OCI-LY3 (cell line): ENCODE measurements at regions not wholly inside any gene's neighbourhood (a gene's known extent, or its start where the extent isn't known, plus 50 kb on each side); places are given as distances from the start of the nearest gene placed in this dataset.

Experiments used
- EZH2phosphoT487 ChIP-seq: fragments of 200-600 bp; shearing (Covaris generic); IDR thresholded peaks from 2 replicates; pipeline ENCODE4 v1.6.1; 2018; ENCODE audit warnings: antibody characterized with exemption, mixed run types, low read depth
- TF ChIP-seq, protein P1 (sequence below): fragments of 200-600, 300-600 bp; sonication (generic); IDR thresholded peaks from 2 replicates; pipeline ENCODE4 v1.5.1; 2014; ENCODE audit warnings: antibody characterized with exemption, low read length, low read depth

DNA sequence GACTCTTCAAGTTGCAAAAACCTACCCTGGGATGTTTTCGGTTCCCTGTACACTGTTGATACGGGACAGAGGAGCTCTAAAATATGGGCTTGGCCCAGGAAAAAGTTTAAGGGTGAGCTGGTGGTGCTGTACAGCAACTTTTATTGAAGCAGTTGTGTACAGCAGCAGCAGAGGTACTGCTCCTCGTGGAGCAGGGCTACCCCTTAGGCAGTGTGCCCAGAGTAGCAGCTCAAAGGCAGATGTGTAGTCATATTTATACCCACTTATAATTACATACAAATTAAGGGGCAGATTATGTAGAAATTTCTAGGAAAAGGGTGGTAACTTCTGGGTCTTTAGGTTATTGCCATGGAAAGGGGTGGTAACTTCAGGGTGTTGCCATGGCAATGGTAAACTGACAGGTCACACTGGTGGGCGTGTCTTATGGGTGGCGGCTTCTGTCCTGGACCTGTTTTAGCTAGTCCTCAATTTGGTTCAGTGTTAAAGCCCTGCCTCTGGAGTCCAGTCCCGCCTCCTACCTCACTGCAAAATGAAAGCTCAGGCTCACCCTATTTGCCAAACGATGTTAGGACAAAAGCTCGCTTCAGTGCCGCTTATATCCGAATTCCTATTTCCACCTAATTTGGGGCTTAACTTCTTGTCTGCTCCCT, 203.2 kb downstream of the ETAA1 start:
- TF ChIP-seq, protein P1, sequence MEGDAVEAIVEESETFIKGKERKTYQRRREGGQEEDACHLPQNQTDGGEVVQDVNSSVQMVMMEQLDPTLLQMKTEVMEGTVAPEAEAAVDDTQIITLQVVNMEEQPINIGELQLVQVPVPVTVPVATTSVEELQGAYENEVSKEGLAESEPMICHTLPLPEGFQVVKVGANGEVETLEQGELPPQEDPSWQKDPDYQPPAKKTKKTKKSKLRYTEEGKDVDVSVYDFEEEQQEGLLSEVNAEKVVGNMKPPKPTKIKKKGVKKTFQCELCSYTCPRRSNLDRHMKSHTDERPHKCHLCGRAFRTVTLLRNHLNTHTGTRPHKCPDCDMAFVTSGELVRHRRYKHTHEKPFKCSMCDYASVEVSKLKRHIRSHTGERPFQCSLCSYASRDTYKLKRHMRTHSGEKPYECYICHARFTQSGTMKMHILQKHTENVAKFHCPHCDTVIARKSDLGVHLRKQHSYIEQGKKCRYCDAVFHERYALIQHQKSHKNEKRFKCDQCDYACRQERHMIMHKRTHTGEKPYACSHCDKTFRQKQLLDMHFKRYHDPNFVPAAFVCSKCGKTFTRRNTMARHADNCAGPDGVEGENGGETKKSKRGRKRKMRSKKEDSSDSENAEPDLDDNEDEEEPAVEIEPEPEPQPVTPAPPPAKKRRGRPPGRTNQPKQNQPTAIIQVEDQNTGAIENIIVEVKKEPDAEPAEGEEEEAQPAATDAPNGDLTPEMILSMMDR = no peak
- TF ChIP-seq EZH2phosphoT487 = no peak
